Adrenal gland (tissue), 5 donors: ENCODE measurements at regions not wholly inside any gene's neighbourhood (a gene's known extent, or its start where the extent isn't known, plus 50 kb on each side); places are given as distances from the start of the nearest gene placed in this dataset.

Experiments used
- POLR2A ChIP-seq, 2 donors: fragments of 450-650 bp; IDR thresholded peaks; one replicate each; pipeline ENCODE4 v1.6.1; 2017; ENCODE audit warnings: antibody characterized with exemption in 2 of 2, mild to moderate bottlenecking in 2 of 2, moderate library complexity in 1 of 2
- TF ChIP-seq, protein P1 (sequence below), 6 experiments: fragments of 450-650 bp in 4 of 6; fragments of 200-600 bp in 2 of 6; sonication (generic) in 1 of 6; IDR thresholded peaks; 1 replicate in 5 of 6; 2 replicates in 1 of 6; pipeline versions ENCODE4 v1.5.1 to v1.8.0; 2016 to 2021; ENCODE audit warnings: antibody characterized with exemption in 6 of 6, mild to moderate bottlenecking in 2 of 6, moderate library complexity in 1 of 6
- donor health status: DM: no; HTN: no; CAD: no.

DNA sequence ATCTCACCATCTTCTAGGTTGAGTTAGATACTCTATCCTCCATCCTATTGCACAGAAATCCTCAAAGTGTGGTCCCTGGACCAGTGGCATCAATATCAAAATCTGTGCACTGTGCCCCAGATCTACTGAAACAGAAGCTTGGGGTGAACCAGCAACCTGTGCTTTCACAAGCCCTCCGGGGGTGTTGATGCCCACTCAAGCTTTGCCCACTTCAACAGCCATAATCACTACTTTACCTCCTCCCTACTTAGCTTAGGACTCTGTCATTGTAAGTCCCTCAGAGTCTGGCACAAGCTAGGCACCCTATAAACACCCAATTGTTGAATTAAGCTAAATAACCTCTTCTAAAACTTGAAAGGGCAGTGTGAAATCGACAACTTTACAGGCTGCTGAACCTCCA is 144.2 kb upstream of the SOD1 start:
- TF ChIP-seq, protein P1, sequence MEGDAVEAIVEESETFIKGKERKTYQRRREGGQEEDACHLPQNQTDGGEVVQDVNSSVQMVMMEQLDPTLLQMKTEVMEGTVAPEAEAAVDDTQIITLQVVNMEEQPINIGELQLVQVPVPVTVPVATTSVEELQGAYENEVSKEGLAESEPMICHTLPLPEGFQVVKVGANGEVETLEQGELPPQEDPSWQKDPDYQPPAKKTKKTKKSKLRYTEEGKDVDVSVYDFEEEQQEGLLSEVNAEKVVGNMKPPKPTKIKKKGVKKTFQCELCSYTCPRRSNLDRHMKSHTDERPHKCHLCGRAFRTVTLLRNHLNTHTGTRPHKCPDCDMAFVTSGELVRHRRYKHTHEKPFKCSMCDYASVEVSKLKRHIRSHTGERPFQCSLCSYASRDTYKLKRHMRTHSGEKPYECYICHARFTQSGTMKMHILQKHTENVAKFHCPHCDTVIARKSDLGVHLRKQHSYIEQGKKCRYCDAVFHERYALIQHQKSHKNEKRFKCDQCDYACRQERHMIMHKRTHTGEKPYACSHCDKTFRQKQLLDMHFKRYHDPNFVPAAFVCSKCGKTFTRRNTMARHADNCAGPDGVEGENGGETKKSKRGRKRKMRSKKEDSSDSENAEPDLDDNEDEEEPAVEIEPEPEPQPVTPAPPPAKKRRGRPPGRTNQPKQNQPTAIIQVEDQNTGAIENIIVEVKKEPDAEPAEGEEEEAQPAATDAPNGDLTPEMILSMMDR (IDR thresholded peaks at IDR 0.05) = no peak
- TF ChIP-seq POLR2A (IDR thresholded peaks at IDR 0.05) = no peak
